SK-N-SH (cell line): ENCODE measurements at regions not wholly inside any gene's neighbourhood (a gene's known extent, or its start where the extent isn't known, plus 50 kb on each side); places are given as distances from the start of the nearest gene placed in this dataset.
A peak's percentile ranks its signal among the peaks of the same experiment; 100 is the strongest.

Experiments
- CTCF ChIA-PET: fragments of 300-600, 350-600 bp; formaldehyde crosslinking; extraction: SDS; loops from one replicate; lab custom pipeline; 2021; lab: Yijun Ruan, JAX
- POLR2A ChIA-PET: fragments of 350-600 bp; sonication (Branson Sonifier 250); formaldehyde crosslinking; extraction: SDS; loops from one replicate; lab custom pipeline; 2020; ENCODE audit warnings: antibody characterized with exemption, inconsistent platforms; lab: Yijun Ruan, JAX
- DNase-seq: peaks from one replicate; pipeline ENCODE4 v3.0.0; 2012
- H2AFZ ChIP-seq: fragments of 200-600 bp; sonication (generic); 2 replicates; pipeline ENCODE4 v1.8.1; 2016; ENCODE audit warnings: antibody characterized with exemption, mild to moderate bottlenecking, low read depth
- H3F3A ChIP-seq: fragments of 200-600 bp; sonication (generic); replicated peaks from 2 replicates; pipeline ENCODE3; 2016; ENCODE audit warnings: antibody characterized with exemption, mild to moderate bottlenecking; ENCODE audit not compliant: insufficient read depth
- H3K27ac ChIP-seq, 2 experiments: fragments of 200-500 bp in 1 of 2; fragments of 200-600 bp in 1 of 2; sonication (Bioruptor generic) in 1 of 2; sonication (generic), shearing (Covaris generic) in 1 of 2; 2 replicates each; pipeline versions ENCODE4 v1.5.1 to v1.6.1; 2014 to 2016; ENCODE audit warnings: low read depth in 2 of 2, inconsistent platforms in 1 of 2, low read length in 1 of 2, mild to moderate bottlenecking in 1 of 2, mixed read lengths in 1 of 2
- H3K27me3 ChIP-seq: fragments of 200-600 bp; sonication (generic), shearing (Covaris generic); 2 replicates; pipeline ENCODE4 v1.6.1; 2016; ENCODE audit warnings: mixed run types; ENCODE audit not compliant: insufficient read depth
- H3K36me3 ChIP-seq, 2 experiments: fragments of 200-500 bp in 1 of 2; fragments of 200-600 bp in 1 of 2; sonication (Bioruptor generic) in 1 of 2; sonication (generic) in 1 of 2; replicated peaks in 1 of 2; 2 replicates each; pipeline versions ENCODE3 to v1.5.1; 2014 to 2016; ENCODE audit warnings: low read length in 1 of 2, mild to moderate bottlenecking in 1 of 2; ENCODE audit not compliant: insufficient read depth in 2 of 2, control insufficient read depth in 1 of 2
- H3K4me1 ChIP-seq, 2 experiments: fragments of 200-500 bp in 1 of 2; fragments of 200-600 bp in 1 of 2; sonication (Bioruptor generic) in 1 of 2; sonication (generic), shearing (Covaris generic) in 1 of 2; 2 replicates each; pipeline versions ENCODE4 v1.5.1 to v1.6.1; 2014 to 2016; ENCODE audit warnings: low read depth in 1 of 2, low read length in 1 of 2, mixed run types in 1 of 2; ENCODE audit not compliant: insufficient read depth in 2 of 2, control insufficient read depth in 1 of 2
- H3K4me2 ChIP-seq: fragments of 200-600 bp; sonication (generic), shearing (Covaris generic); 2 replicates; pipeline ENCODE4 v1.6.1; 2017; ENCODE audit warnings: mixed run types
- H3K4me3 ChIP-seq, 2 experiments: fragments of 200-500 bp in 1 of 2; fragments of 200-600 bp in 1 of 2; sonication (Bioruptor generic) in 1 of 2; sonication (generic), shearing (Covaris generic) in 1 of 2; 2 replicates each; pipeline versions ENCODE4 v1.5.1 to v1.8.1; 2014 to 2016; ENCODE audit warnings: low read depth in 2 of 2, inconsistent platforms in 1 of 2, low read length in 1 of 2, mild to moderate bottlenecking in 1 of 2, mixed read lengths in 1 of 2, moderate library complexity in 1 of 2
- H3K79me2 ChIP-seq: fragments of 200-600 bp; sonication (generic); 2 replicates; pipeline ENCODE4 v1.8.1; 2017; ENCODE audit warnings: mild to moderate bottlenecking; ENCODE audit not compliant: insufficient read depth
- H3K9ac ChIP-seq: fragments of 200-600 bp; sonication (generic); 2 replicates; pipeline ENCODE4 v1.6.1; 2017; ENCODE audit warnings: mixed run types
- H3K9me2 ChIP-seq: fragments of 200-600 bp; sonication (generic); 2 replicates; pipeline ENCODE4 v1.6.1; 2017; ENCODE audit warnings: mixed run types
- H3K9me3 ChIP-seq: fragments of 200-600 bp; sonication (generic); 2 replicates; pipeline ENCODE4 v1.6.1; 2017; ENCODE audit warnings: mixed run types, mild to moderate bottlenecking, moderate library complexity
- H4K20me1 ChIP-seq: fragments of 200-600 bp; sonication (generic); 2 replicates; pipeline ENCODE4 v1.6.1; 2017; ENCODE audit warnings: mild to moderate bottlenecking, mixed run types; ENCODE audit not compliant: insufficient read depth
- EP300 ChIP-seq, 2 experiments: IDR thresholded peaks; 2 replicates each; pipeline versions ENCODE4 v1.4.0 to v1.6.1; 2012; ENCODE audit warnings: borderline replicate concordance in 1 of 2, low read depth in 1 of 2, low read length in 1 of 2
- GABPA ChIP-seq: IDR thresholded peaks from 2 replicates; pipeline ENCODE4 v1.4.0; 2012; ENCODE audit warnings: low read depth, mild to moderate bottlenecking
- MEF2A ChIP-seq: IDR thresholded peaks from 2 replicates; pipeline ENCODE4 v1.4.0; 2012; ENCODE audit warnings: low read depth, borderline replicate concordance
- NFIC ChIP-seq: IDR thresholded peaks from 2 replicates; pipeline ENCODE4 v1.4.0; 2012; ENCODE audit warnings: borderline replicate concordance
- PBX3 ChIP-seq: IDR thresholded peaks from 2 replicates; pipeline ENCODE4; 2012
- POLR2AphosphoS5 ChIP-seq: IDR thresholded peaks from 2 replicates; pipeline ENCODE4 v1.6.1; 2012; ENCODE audit warnings: low read depth, low read length
- RCOR1 ChIP-seq: fragments of 150-350 bp; IDR thresholded peaks from 2 replicates; pipeline ENCODE4 v1.6.1; 2017; ENCODE audit warnings: antibody characterized with exemption, low read length
- SIN3A ChIP-seq: IDR thresholded peaks from 2 replicates; pipeline ENCODE4 v1.6.1; 2012; ENCODE audit warnings: low read depth, mild to moderate bottlenecking, low read length, moderate library complexity, borderline replicate concordance
- TCF12 ChIP-seq: IDR thresholded peaks from 2 replicates; pipeline ENCODE4 v1.4.0; 2012
- USF2 ChIP-seq: fragments of 150-350 bp; IDR thresholded peaks from 2 replicates; pipeline ENCODE4 v1.6.1; 2017; ENCODE audit warnings: antibody characterized with exemption, low read length, low read depth, borderline replicate concordance
- WGBS: methylation state at CpG from one replicate; pipeline ENCODE4 v1.1.6; 2017; ENCODE audit warnings: low lambda C conversion rate; 5-methylcytosine and 5-hydroxymethylcytosine counted together

- H3F3A ChIP-seq = peaks cover 34% of the 10 kb centered on the region
- H3K4me2 ChIP-seq = no peak overlapping the region
- no peaks in the 10 kb centered on the region for H3K79me2 ChIP-seq
- ChIA-PET CTCF (no interaction called here), POLR2A (no interaction called here)
- no peak for TF ChIP-seq MEF2A
- no peak for TF ChIP-seq USF2
- no peak for TF ChIP-seq NFIC
- TF ChIP-seq PBX3 = no peak
- no peak for TF ChIP-seq POLR2AphosphoS5
- TF ChIP-seq SIN3A = no peak
- H3K9ac ChIP-seq = no peak overlapping the region
- peaks cover 10% of the 10 kb centered on the region; the same call in 1 of the 2 replicates for H3K9me3 ChIP-seq
- H3K27ac ChIP-seq = peak overlapping the region in 1 of 2 experiments; percentile 91; a peak in 3 of 4 replicates
- DNase-seq = no peak
- H3K36me3 ChIP-seq = peaks cover 0 to 2% of the 10 kb centered on the region in 2 experiments
- H3K4me3 ChIP-seq = no peak overlapping the region
- no peaks in the 10 kb centered on the region for H4K20me1 ChIP-seq
- no peaks in the 10 kb centered on the region for H3K27me3 ChIP-seq
- no peaks in the 10 kb centered on the region for H3K9me2 ChIP-seq
- 93% methylated on average over 1 of the region's 1 CpG for WGBS
- no peak overlapping the region for H2AFZ ChIP-seq
- H3K4me1 ChIP-seq = peaks cover 4 to 9% of the 10 kb centered on the region in 2 experiments; a peak in 2 of 4 replicates
Observed at GRCh38 chr6:144898741-144899140, 613.6 kb downstream of the UTRN start.

GRCh38 chr6:144899161-144899560 lies 614.0 kb downstream of the UTRN start:
- DNase-seq = no peak
- CTCF ChIA-PET = no interaction called here
- peak overlapping the region in 1 of 2 experiments; percentile 91; a peak in 2 of 4 replicates for H3K27ac ChIP-seq
- TF ChIP-seq USF2 (no peak), EP300 (IDR thresholded peaks at IDR 0.05; ENCODE audit: borderline replicate concordance in 1 of 2, low read depth in 1 of 2, low read length in 1 of 2) (peak in 1 of 2 experiments; percentile 26; a peak in 1 of 4 replicates), GABPA (no peak), RCOR1 (no peak), TCF12 (peak; percentile 32)
- TF ChIP-seq, all 33 proteins: peak for 2
- Histone ChIP-seq H3K9ac (no peak overlapping the region), H4K20me1 (no peaks in the 10 kb centered on the region), H3K79me2 (no peaks in the 10 kb centered on the region), H3F3A (peaks cover 34% of the 10 kb centered on the region), H3K9me3 (peaks cover 10% of the 10 kb centered on the region; the same call in 1 of the 2 replicates), H3K4me1 (peaks cover 4 to 9% of the 10 kb centered on the region in 2 experiments; a peak in 2 of 4 replicates), H3K9me2 (no peaks in the 10 kb centered on the region), H3K4me2 (no peak overlapping the region), H3K27me3 (no peaks in the 10 kb centered on the region), H3K4me3 (no peak overlapping the region), H3K36me3 (peaks cover 0 to 2% of the 10 kb centered on the region in 2 experiments), H2AFZ (no peak overlapping the region)
- WGBS = 43% methylated on average over 1 of the region's 1 CpG
- POLR2A ChIA-PET = no interaction called here
